ENCODE measurements at regions not wholly inside any gene's neighbourhood (a gene's known extent, or its start where the extent isn't known, plus 50 kb on each side); places are given as distances from the start of the nearest gene placed in this dataset.

GRCh38 chr20:57876163-57876562 is 166.3 kb upstream of the PMEPA1 start:
- Histone ChIP-seq H2BK120ac (ENCODE audit: low read depth, low read length) (no peak overlapping the region), H3K4ac (ENCODE audit: low read depth, low read length) (no peak overlapping the region), H2BK15ac (ENCODE audit: low read depth, low read length) (no peak overlapping the region), H3K4me2 (ENCODE audit: low read depth, low read length) (no peak overlapping the region), H3K14ac (replicated peaks; ENCODE audit: low read depth, low read length) (no peak overlapping the region), H3K27ac (ENCODE audit: insufficient read depth, low read length) (no peak overlapping the region), H2BK5ac (ENCODE audit: low read depth, low read length, poor library complexity, severe bottlenecking) (no peak overlapping the region), H3K56ac (ENCODE audit: extremely low read depth, insufficient read depth, low read length) (no peak overlapping the region), H2AK5ac (ENCODE audit: low read depth, low read length) (no peak overlapping the region), H3K18ac (ENCODE audit: low read depth, low read length) (no peak overlapping the region), H3K79me1 (ENCODE audit: low read depth in 1 of 2, low read length in 2 of 2) (no peaks in the 10 kb centered on the region), H3K4me3 (ENCODE audit: insufficient read depth, low read depth, low read length) (no peak overlapping the region), H3K9ac (ENCODE audit: low read depth, low read length) (no peak overlapping the region), H4K8ac (ENCODE audit: low read depth in 2 of 2, low read length in 2 of 2) (no peak overlapping the region), H3K27me3 (ENCODE audit: control insufficient read depth, insufficient read depth, low read length) (peaks cover 21% of the 10 kb centered on the region), H2AK9ac (replicated peaks; ENCODE audit: low read depth, low read length, poor library complexity) (no peak overlapping the region), H3K9me1 (ENCODE audit: insufficient read depth, low read length) (no peaks in the 10 kb centered on the region), H3K9me3 (ENCODE audit: control insufficient read depth, insufficient read depth, low read length) (no peaks in the 10 kb centered on the region), H2AFZ (replicated peaks; ENCODE audit: low read length, poor library complexity) (no peak overlapping the region), H4K20me1 (ENCODE audit: insufficient read depth, low read length) (no peaks in the 10 kb centered on the region), H2BK20ac (ENCODE audit: low read depth, low read length) (no peak overlapping the region), H3K23ac (ENCODE audit: low read depth, low read length) (no peak overlapping the region), H3K4me1 (ENCODE audit: control insufficient read depth, insufficient read depth, low read length) (no peaks in the 10 kb centered on the region), H4K91ac (ENCODE audit: insufficient read depth, low read depth, low read length) (no peak overlapping the region), H3K36me3 (ENCODE audit: control insufficient read depth, insufficient read depth, low read length) (no peaks in the 10 kb centered on the region), H4K5ac (ENCODE audit: low read depth, low read length) (no peak overlapping the region)
- TF ChIP-seq RCOR1 (IDR thresholded peaks at IDR 0.05; ENCODE audit: insufficient replicate concordance, low read length) (no peak), RFX5 (IDR thresholded peaks at IDR 0.05; ENCODE audit: low read depth, low read length) (no peak), BHLHE40 (IDR thresholded peaks at IDR 0.05; ENCODE audit: low read depth, low read length) (no peak), MXI1 (IDR thresholded peaks at IDR 0.05; ENCODE audit: borderline replicate concordance, low read depth, low read length) (no peak), CTCF (conservative IDR thresholded peaks at IDR 0.05; ENCODE audit: low read depth, low read length) (no peak), FOS (IDR thresholded peaks at IDR 0.05; ENCODE audit: low read depth, low read length) (no peak), USF2 (IDR thresholded peaks at IDR 0.05; ENCODE audit: low read depth, low read length) (no peak), RAD21 (IDR thresholded peaks at IDR 0.05; ENCODE audit: low read length) (no peak), NFE2L2 (IDR thresholded peaks at IDR 0.05; ENCODE audit: low read depth, low read length) (no peak), ELK1 (IDR thresholded peaks at IDR 0.05; ENCODE audit: borderline replicate concordance, low read depth, low read length) (no peak), MAZ (IDR thresholded peaks at IDR 0.05; ENCODE audit: borderline replicate concordance, low read depth, low read length) (no peak)
- intact Hi-C loops (cut with micrococcal nuclease), result no loop called here
- no CpG with 5 or more reads among the region's 4 CpGs for WGBS, 2 experiments (ENCODE audit: extremely low coverage in 2 of 2, insufficient read length in 1 of 2)
- CTCF ChIA-PET, result no interaction called here
- POLR2A ChIA-PET (ENCODE audit: unreplicated experiment), result no interaction called here
- no peak for ATAC-seq (ENCODE audit: low read depth)
- no peak for DNase-seq
- no TSS peak for BruUV-seq (replicated peaks)
- dilution Hi-C loops (cut with HindIII; ENCODE audit: low sequenced_read_pairs, unreplicated experiment), result no loop called here
- in situ Hi-C loops (cut with MboI; ENCODE audit: low sequenced_read_pairs), result no loop called here

Data from IMR-90 (cell line).